ENCODE measurements at regions not wholly inside any gene's neighbourhood (a gene's known extent, or its start where the extent isn't known, plus 50 kb on each side); places are given as distances from the start of the nearest gene placed in this dataset.

- no peak for TF ChIP-seq REST (IDR thresholded peaks at IDR 0.05; ENCODE audit: borderline replicate concordance)
- TF ChIP-seq POLR2AphosphoS5 (IDR thresholded peaks at IDR 0.05): no peak
- TF ChIP-seq SMC3 (conservative IDR thresholded peaks at IDR 0.05; ENCODE audit: poor library complexity): no peak
- no peak for TF ChIP-seq MXI1 (conservative IDR thresholded peaks at IDR 0.05; ENCODE audit: poor library complexity, severe bottlenecking)
- no peak for TF ChIP-seq EZH2 (IDR thresholded peaks at IDR 0.05; ENCODE audit: borderline replicate concordance, insufficient read depth, low read length, poor library complexity, severe bottlenecking)
- TF ChIP-seq RAD21 (conservative IDR thresholded peaks at IDR 0.05): no peak
- TF ChIP-seq EP300 (conservative IDR thresholded peaks at IDR 0.05; ENCODE audit: poor library complexity, severe bottlenecking): no peak
- no peak for TF ChIP-seq TAF1 (IDR thresholded peaks at IDR 0.05; ENCODE audit: low read depth)
- no peaks in the 10 kb centered on the region for H3K36me3 ChIP-seq (ENCODE audit: insufficient read depth, low read length)
- no peak overlapping the region for H3K27ac ChIP-seq (ENCODE audit: low read length)
These were observed 748.4 kb upstream of the GRM7 start for GRCh38 chr3:6112546-6112945.

GRCh38 chr3:6113338-6113737 is 747.6 kb upstream of the GRM7 start:
- Histone ChIP-seq H3K27ac (ENCODE audit: low read length) (no peak overlapping the region), H3K79me2 (replicated peaks; ENCODE audit: insufficient read depth, low read length) (no peaks in the 10 kb centered on the region), H2AFZ (ENCODE audit: low read depth, low read length) (no peak overlapping the region), H3K9me3 (ENCODE audit: low read length) (no peaks in the 10 kb centered on the region), H3K36me3 (ENCODE audit: insufficient read depth, low read length) (no peaks in the 10 kb centered on the region), H3K27me3 (ENCODE audit: insufficient read depth, low read depth, low read length) (no peaks in the 10 kb centered on the region), H3K9me2 (ENCODE audit: insufficient read depth, low read length) (no peaks in the 10 kb centered on the region), H4K20me1 (ENCODE audit: insufficient read depth) (no peaks in the 10 kb centered on the region), H3F3A (ENCODE audit: insufficient read depth, low read length, poor library complexity, severe bottlenecking) (no peaks in the 10 kb centered on the region), H3K4me2 (ENCODE audit: low read length) (no peak overlapping the region), H3K9ac (ENCODE audit: low read length) (no peak overlapping the region), H3K4me3 (ENCODE audit: low read length) (no peak overlapping the region)
- TF ChIP-seq RAD21 (conservative IDR thresholded peaks at IDR 0.05): no peak
- TF ChIP-seq MXI1 (conservative IDR thresholded peaks at IDR 0.05; ENCODE audit: poor library complexity, severe bottlenecking): no peak
- no peak for TF ChIP-seq EP300 (conservative IDR thresholded peaks at IDR 0.05; ENCODE audit: poor library complexity, severe bottlenecking)
- no peak for TF ChIP-seq SMC3 (conservative IDR thresholded peaks at IDR 0.05; ENCODE audit: poor library complexity)
- no peak for TF ChIP-seq CTCF (IDR thresholded peaks at IDR 0.05; ENCODE audit: poor library complexity, severe bottlenecking)
- no peak for TF ChIP-seq POLR2AphosphoS5 (IDR thresholded peaks at IDR 0.05)
- TF ChIP-seq REST (IDR thresholded peaks at IDR 0.05; ENCODE audit: borderline replicate concordance): no peak
- TF ChIP-seq TAF1 (IDR thresholded peaks at IDR 0.05; ENCODE audit: low read depth): no peak
- TF ChIP-seq EZH2 (IDR thresholded peaks at IDR 0.05; ENCODE audit: borderline replicate concordance, insufficient read depth, low read length, poor library complexity, severe bottlenecking): no peak

More at GRCh38 chr3:6112546-6112945, 748.4 kb upstream of the GRM7 start:
- Histone ChIP-seq H3K27me3 (ENCODE audit: insufficient read depth, low read depth, low read length) (no peaks in the 10 kb centered on the region), H3K9ac (ENCODE audit: low read length) (no peak overlapping the region), H2AFZ (ENCODE audit: low read depth, low read length) (no peak overlapping the region), H3K4me2 (ENCODE audit: low read length) (no peak overlapping the region), H3K9me3 (ENCODE audit: low read length) (no peaks in the 10 kb centered on the region), H3K9me2 (ENCODE audit: insufficient read depth, low read length) (no peaks in the 10 kb centered on the region), H3K79me2 (replicated peaks; ENCODE audit: insufficient read depth, low read length) (no peaks in the 10 kb centered on the region), H3F3A (ENCODE audit: insufficient read depth, low read length, poor library complexity, severe bottlenecking) (no peaks in the 10 kb centered on the region), H3K4me3 (ENCODE audit: low read length) (no peak overlapping the region), H4K20me1 (ENCODE audit: insufficient read depth) (no peaks in the 10 kb centered on the region)
